ENCODE measurements at regions not wholly inside any gene's neighbourhood (a gene's known extent, or its start where the extent isn't known, plus 50 kb on each side); places are given as distances from the start of the nearest gene placed in this dataset.
"Not testable (repeated sequence)": the region's sequence is repeated elsewhere in the genome, so short reads cannot be mapped to it uniquely, and the experiment has no call there.

GRCh38 chr13:111564606-111565005, 244.2 kb downstream of the TEX29 start:
- DNase-seq, result no peak

GRCh38 chr13:111565400-111565799, 245.0 kb downstream of the TEX29 start:
- no peak for DNase-seq

- no peak for DNase-seq
Measured at GRCh38 chr13:111566567-111566966, 246.1 kb downstream of the TEX29 start.

- no peak for DNase-seq
Measured at GRCh38 chr13:111567637-111568036, 247.2 kb downstream of the TEX29 start.

- no peak for DNase-seq
Measured at GRCh38 chr13:111568290-111568689, 247.8 kb downstream of the TEX29 start.

GRCh38 chr13:111570911-111571310, 250.5 kb downstream of the TEX29 start:
- no peak for DNase-seq

GRCh38 chr13:111572956-111573761, 252.7 kb downstream of the TEX29 start:
- no peak for DNase-seq

GRCh38 chr13:111573801-111574200, 253.4 kb downstream of the TEX29 start:
- DNase-seq, result no peak

- DNase-seq, result no peak
Measured at GRCh38 chr13:111575276-111575675, 254.8 kb downstream of the TEX29 start.

GRCh38 chr13:111575719-111576118, 255.3 kb downstream of the TEX29 start:
- no peak for DNase-seq

GRCh38 chr13:111577208-111577828, 256.9 kb downstream of the TEX29 start:
- DNase-seq, result no peak

- no peak for DNase-seq
Measured at GRCh38 chr13:111577956-111578605, 257.6 kb downstream of the TEX29 start.

GRCh38 chr13:111584101-111584672, 263.7 kb downstream of the TEX29 start:
- DNase-seq, result no peak

GRCh38 chr13:111584870-111585269, 264.4 kb downstream of the TEX29 start:
- DNase-seq, result no peak

GRCh38 chr13:111586291-111586690, 265.8 kb downstream of the TEX29 start:
- DNase-seq, result no peak

- DNase-seq, result no peak
Measured at GRCh38 chr13:111587249-111587648, 266.8 kb downstream of the TEX29 start.

- no peak for DNase-seq
Measured at GRCh38 chr13:111589321-111589720, 268.9 kb downstream of the TEX29 start.

- DNase-seq, result no peak
Measured at GRCh38 chr13:111589992-111590391, 269.6 kb downstream of the TEX29 start.

GRCh38 chr13:111590796-111591195, 270.4 kb downstream of the TEX29 start:
- DNase-seq, result no peak

- not testable (repeated sequence) for DNase-seq
Measured at GRCh38 chr13:111593490-111593889, 273.0 kb downstream of the TEX29 start.

GRCh38 chr13:111594606-111595005, 274.2 kb downstream of the TEX29 start:
- DNase-seq, result no peak

GRCh38 chr13:111595276-111595675, 274.8 kb downstream of the TEX29 start:
- no peak for DNase-seq

- DNase-seq, result no peak
Measured at GRCh38 chr13:111595791-111596190, 275.3 kb downstream of the TEX29 start.

GRCh38 chr13:111597191-111597611, 276.8 kb downstream of the TEX29 start:
- DNase-seq, result no peak

Data from activated CD4-positive, alpha-beta T cell treated with anti-CD3 and anti-CD28 coated beads for 48 hours (primary cell).